HepG2 (cell line): ENCODE measurements at regions not wholly inside any gene's neighbourhood (a gene's known extent, or its start where the extent isn't known, plus 50 kb on each side); places are given as distances from the start of the nearest gene placed in this dataset.

Source experiments
- ATAC-seq: fragments of 200-7000 bp; cut with Tn5 transposase; 3 replicates; pipeline ENCODE4 v1.9.1; 2020; ENCODE audit warnings: mild to moderate bottlenecking, moderate library complexity
- BruUV-seq: library from RNA; stranded (reverse); fragments of 400-500 nt; replicated peaks from 2 replicates; lab custom pipeline; 2021; lab: Mats Ljungman, UMichigan
- CTCF ChIA-PET: fragments of 300-600 bp; formaldehyde crosslinking; extraction: SDS; loops from one replicate; lab custom pipeline; 2021; ENCODE audit warnings: low total read pairs, inconsistent platforms, low intra/inter-chr PET ratio; lab: Yijun Ruan, JAX
- POLR2A ChIA-PET: fragments of 350-600 bp; sonication (Branson Sonifier 250); formaldehyde crosslinking; loops from one replicate; lab custom pipeline; 2020; ENCODE audit warnings: antibody characterized with exemption, inconsistent platforms; lab: Yijun Ruan, JAX
- DNase-seq: peaks from one replicate; pipeline ENCODE4 v3.0.0-alpha.2; 2015; ENCODE audit warnings: low spot score
- FAIRE-seq: peaks from 3 replicates; lab custom pipeline; 2011; peaks lifted over from hg19 to GRCh38; lab: Jason Lieb, UNC
- H2AFZ ChIP-seq: one replicate; pipeline ENCODE4 v1.6.1; 2011; ENCODE audit warnings: low read length, inconsistent platforms
- H3K27ac ChIP-seq: fragments of 300-600 bp; 3 replicates; pipeline ENCODE4 v1.8.0; 2011; ENCODE audit warnings: mixed run types, mild to moderate bottlenecking, mixed read lengths, low read length, inconsistent platforms; ENCODE audit not compliant: insufficient read depth; ENCODE audit errors: extremely low read length
- H3K27me3 ChIP-seq, 2 experiments: fragments of 200-600 bp in 1 of 2; 2 replicates in 1 of 2; 3 replicates in 1 of 2; pipeline versions ENCODE4 v1.6.0 to v1.8.0; 2011; ENCODE audit warnings: low read length in 2 of 2, mild to moderate bottlenecking in 2 of 2, moderate library complexity in 2 of 2, inconsistent platforms in 1 of 2; ENCODE audit not compliant: insufficient read depth in 2 of 2, control insufficient read depth in 1 of 2
- H3K36me3 ChIP-seq, 2 experiments: fragments of 200-600 bp in 1 of 2; replicated peaks in 1 of 2; 2 replicates in 1 of 2; 3 replicates in 1 of 2; pipeline versions ENCODE4 v1.5.1 to v1.8.0; 2011; ENCODE audit warnings: low read length in 2 of 2, inconsistent platforms in 1 of 2; ENCODE audit not compliant: insufficient read depth in 2 of 2, control insufficient read depth in 1 of 2
- H3K4me1 ChIP-seq: 2 replicates; pipeline ENCODE4 v1.5.1; 2012; ENCODE audit warnings: low read length, inconsistent platforms; ENCODE audit not compliant: insufficient read depth
- H3K4me2 ChIP-seq: 2 replicates; pipeline ENCODE4 v1.6.0; 2011; ENCODE audit warnings: low read depth, low read length, inconsistent platforms
- H3K4me3 ChIP-seq, 3 experiments: fragments of 200-600 bp in 1 of 3; sonication (generic), shearing (Covaris generic) in 1 of 3; replicated peaks in 1 of 3; 2 replicates each; pipeline ENCODE4 v1.5.1; 2011 to 2016; ENCODE audit warnings: low read length in 3 of 3, inconsistent platforms in 2 of 3, low read depth in 2 of 3, mild to moderate bottlenecking in 2 of 3, control low read depth in 1 of 3, mixed read lengths in 1 of 3; ENCODE audit not compliant: insufficient read depth in 1 of 3
- H3K79me2 ChIP-seq: one replicate; pipeline ENCODE4 v1.6.1; 2011; ENCODE audit warnings: low read length, inconsistent platforms; ENCODE audit not compliant: insufficient read depth
- H3K9ac ChIP-seq: 2 replicates; pipeline ENCODE4 v1.6.0; 2011; ENCODE audit warnings: mild to moderate bottlenecking, low read depth, low read length, inconsistent platforms; ENCODE audit not compliant: insufficient read depth
- H3K9me3 ChIP-seq: 2 replicates; pipeline ENCODE4 v1.5.1; 2012; ENCODE audit warnings: mild to moderate bottlenecking, low read length
- H4K20me1 ChIP-seq: 2 replicates; pipeline ENCODE4 v1.6.0; 2011; ENCODE audit warnings: inconsistent platforms, mild to moderate bottlenecking, low read length, moderate library complexity; ENCODE audit not compliant: insufficient read depth
- HDAC1 ChIP-seq: sonication (generic); formaldehyde crosslinking; IDR thresholded peaks from 2 replicates; pipeline ENCODE4 v1.5.1; 2020; ENCODE audit warnings: mild to moderate bottlenecking, missing genetic modification reagents
- MAFF ChIP-seq: IDR thresholded peaks from 2 replicates; pipeline ENCODE4 v1.6.1; 2011; ENCODE audit warnings: low read depth, low read length, improper control_type of control experiment
- PRMT3 ChIP-seq: sonication (generic); formaldehyde crosslinking; IDR thresholded peaks from 2 replicates; pipeline ENCODE4 v1.8.1; 2022; ENCODE audit warnings: low read depth, mild to moderate bottlenecking, moderate library complexity, missing genetic modification reagents, borderline replicate concordance
- SIN3A ChIP-seq: IDR thresholded peaks from 2 replicates; pipeline ENCODE4 v1.6.1; 2011; ENCODE audit warnings: low read depth, mild to moderate bottlenecking, control low read depth, low read length, borderline replicate concordance
- ZNF10 ChIP-seq: sonication (generic); formaldehyde crosslinking; IDR thresholded peaks from 2 replicates; pipeline ENCODE4 v1.4.0; 2020; ENCODE audit warnings: mild to moderate bottlenecking, low read depth, missing genetic modification reagents, borderline replicate concordance
- ZNF3 ChIP-seq: IDR thresholded peaks from 2 replicates; pipeline ENCODE4 v1.7.0; 2017; ENCODE audit warnings: inconsistent platforms
- ZNF468 ChIP-seq: sonication (generic); formaldehyde crosslinking; IDR thresholded peaks from 2 replicates; pipeline ENCODE4 v1.8.0; 2022; ENCODE audit warnings: mild to moderate bottlenecking, moderate library complexity, missing genetic modification reagents
- ZNF567 ChIP-seq: sonication (generic); formaldehyde crosslinking; IDR thresholded peaks from 2 replicates; pipeline ENCODE4 v1.8.1; 2023; ENCODE audit warnings: mild to moderate bottlenecking, missing genetic modification reagents, borderline replicate concordance
- ZNF644 ChIP-seq: IDR thresholded peaks from 2 replicates; pipeline ENCODE4 v1.6.1; 2016; ENCODE audit warnings: low read depth
- WGBS: methylation state at CpG from one replicate; pipeline ENCODE4 v1.1.6; 2017; ENCODE audit warnings: low lambda C conversion rate; 5-methylcytosine and 5-hydroxymethylcytosine counted together
- in situ Hi-C: cut with HindIII; loops from 2 replicates; pipeline ENCODE4 v1.10.0; 2017; ENCODE audit warnings: low pct_unique_long_range_greater_than_20kb; ENCODE audit not compliant: extremely low pct_ligation_motif_present
- intact Hi-C: fragments of 100-400 bp; cut with micrococcal nuclease; formaldehyde crosslinking; loops from one replicate; pipeline ENCODE4 v1.10.0; 2022; ENCODE audit not compliant: unreplicated experiment
- TF ChIP-seq, protein P1 (sequence below): sonication (generic); formaldehyde crosslinking; IDR thresholded peaks from 2 replicates; pipeline ENCODE4 v1.4.0; 2020; ENCODE audit warnings: mild to moderate bottlenecking, missing genetic modification reagents
- TF ChIP-seq, protein P2 (sequence below): sonication (generic); formaldehyde crosslinking; IDR thresholded peaks from 2 replicates; pipeline ENCODE4 v1.9.0; 2021; ENCODE audit warnings: missing genetic modification reagents, borderline replicate concordance
- TF ChIP-seq, protein P3 (sequence below): sonication (generic); formaldehyde crosslinking; IDR thresholded peaks from 2 replicates; pipeline ENCODE4 v1.4.0; 2020; ENCODE audit warnings: missing genetic modification reagents

DNA sequence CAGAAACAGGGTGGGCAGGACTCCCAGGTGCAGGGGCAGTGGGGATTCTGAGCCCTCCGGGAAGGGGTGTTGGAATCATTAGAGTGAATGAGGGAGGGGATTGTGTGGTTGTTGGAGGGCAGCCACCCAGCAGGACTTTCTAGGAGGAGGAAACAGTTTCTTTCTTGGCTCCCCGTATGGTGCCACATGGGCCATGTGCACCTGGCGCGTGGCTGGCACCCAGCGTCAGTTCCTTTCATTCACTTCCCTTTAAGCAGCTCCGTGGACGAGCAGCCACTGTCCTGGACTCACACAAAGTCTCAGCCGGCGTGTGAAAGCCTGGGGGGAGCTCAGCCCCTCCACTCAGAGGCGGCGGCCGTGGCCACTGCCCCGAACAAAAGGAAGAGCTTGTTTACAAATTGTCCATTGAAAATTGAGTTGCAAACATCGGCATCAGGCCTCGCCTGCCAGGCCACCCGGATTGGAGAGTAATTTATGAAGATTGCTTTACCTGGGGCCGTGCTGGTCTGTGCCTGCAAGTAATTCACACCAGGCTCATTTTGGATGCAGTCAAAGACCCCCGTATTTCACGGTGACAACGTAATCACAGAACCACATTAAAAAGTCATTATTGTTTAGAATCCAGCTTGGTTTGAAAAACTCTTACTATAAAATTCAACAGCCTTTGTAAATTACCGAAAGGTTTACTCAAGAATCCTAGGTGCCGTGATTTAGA lies 101.7 kb upstream of the C14orf180 start (continued):
- TF ChIP-seq, protein P1, sequence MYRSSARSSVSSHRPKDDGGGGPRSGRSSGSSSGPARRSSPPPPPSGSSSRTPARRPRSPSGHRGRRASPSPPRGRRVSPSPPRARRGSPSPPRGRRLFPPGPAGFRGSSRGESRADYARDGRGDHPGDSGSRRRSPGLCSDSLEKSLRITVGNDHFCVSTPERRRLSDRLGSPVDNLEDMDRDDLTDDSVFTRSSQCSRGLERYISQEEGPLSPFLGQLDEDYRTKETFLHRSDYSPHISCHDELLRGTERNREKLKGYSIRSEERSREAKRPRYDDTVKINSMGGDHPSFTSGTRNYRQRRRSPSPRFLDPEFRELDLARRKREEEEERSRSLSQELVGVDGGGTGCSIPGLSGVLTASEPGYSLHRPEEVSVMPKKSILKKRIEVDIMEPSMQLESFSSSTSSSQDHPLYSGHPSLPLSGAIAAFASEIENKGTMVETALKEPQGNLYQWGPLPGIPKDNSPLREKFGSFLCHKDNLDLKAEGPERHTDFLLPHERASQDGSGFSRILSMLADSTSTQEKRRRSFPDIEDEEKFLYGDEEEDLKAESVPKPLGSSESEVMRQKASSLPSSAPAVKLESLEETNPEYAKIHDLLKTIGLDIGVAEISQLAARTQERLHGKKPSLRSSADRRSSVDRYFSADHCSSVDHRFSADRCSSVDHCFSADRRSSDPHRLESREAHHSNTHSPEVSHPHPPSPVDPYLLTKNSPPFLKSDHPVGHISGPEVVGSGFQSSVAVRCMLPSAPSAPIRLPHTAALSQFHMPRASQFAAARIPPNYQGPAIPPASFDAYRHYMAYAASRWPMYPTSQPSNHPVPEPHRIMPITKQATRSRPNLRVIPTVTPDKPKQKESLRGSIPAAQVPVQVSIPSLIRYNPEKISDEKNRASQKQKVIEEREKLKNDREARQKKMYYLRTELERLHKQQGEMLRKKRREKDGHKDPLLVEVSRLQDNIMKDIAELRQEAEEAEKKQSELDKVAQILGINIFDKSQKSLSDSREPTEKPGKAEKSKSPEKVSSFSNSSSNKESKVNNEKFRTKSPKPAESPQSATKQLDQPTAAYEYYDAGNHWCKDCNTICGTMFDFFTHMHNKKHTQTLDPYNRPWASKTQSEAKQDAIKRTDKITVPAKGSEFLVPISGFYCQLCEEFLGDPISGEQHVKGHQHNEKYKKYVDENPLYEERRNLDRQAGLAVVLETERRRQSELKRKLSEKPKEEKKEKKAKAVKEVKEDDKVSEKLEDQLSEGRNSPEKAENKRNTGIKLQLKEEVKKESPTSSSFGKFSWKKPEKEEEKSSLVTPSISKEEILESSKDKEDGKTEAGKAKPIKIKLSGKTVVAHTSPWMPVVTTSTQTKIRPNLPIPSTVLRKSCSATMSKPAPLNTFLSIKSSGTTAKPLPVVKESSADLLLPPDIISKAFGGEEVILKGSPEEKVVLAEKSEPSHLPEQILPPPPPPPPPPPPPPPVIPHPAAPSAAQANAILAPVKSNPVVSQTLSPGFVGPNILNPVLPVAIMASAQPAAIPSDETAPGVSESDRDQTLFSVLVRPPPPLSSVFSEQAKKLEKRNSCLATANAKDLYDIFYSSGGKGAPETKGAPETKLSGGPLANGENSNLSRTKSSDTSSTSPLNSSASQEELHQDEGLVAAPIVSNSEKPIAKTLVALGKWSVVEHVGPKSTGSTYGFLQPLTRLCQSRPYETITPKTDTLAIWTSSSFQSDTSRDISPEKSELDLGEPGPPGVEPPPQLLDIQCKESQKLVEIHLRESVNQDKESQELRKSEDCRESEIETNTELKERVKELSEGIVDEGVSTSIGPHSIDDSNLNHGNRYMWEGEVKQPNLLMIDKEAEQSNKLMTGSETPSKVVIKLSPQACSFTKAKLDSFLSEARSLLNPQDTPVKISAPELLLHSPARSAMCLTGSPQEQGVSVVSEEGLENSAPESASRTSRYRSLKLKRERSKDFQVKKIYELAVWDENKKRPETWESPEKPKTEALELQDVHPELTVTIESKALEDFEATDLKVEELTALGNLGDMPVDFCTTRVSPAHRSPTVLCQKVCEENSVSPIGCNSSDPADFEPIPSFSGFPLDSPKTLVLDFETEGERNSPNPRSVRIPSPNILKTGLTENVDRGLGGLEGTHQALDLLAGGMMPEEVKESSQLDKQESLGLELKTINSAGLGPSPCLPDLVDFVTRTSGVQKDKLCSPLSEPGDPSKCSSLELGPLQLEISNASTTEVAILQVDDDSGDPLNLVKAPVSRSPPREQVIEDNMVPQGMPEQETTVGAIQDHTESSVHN (CRISPR knock-in tag): no peak

DNA sequence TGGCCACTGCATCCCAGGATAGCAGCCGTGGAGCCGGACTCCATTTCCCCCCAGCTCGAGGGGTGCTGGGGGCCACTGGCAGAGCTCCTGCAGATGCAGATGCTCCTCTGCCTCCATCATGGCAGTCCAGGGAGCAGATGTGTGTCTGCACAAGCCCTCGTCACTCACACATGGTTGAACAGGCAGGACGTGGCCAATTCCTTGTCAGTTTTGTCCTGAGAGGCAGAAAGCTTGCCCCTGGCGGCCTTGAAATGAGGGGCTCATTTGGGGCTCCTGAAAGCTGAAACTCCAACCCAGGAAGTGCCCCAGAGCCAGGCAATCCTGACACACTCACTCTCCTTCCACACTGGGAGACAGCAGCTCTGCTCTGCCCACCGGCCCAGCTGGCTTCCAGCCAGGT lies 100.9 kb upstream of the C14orf180 start:
- no peak for DNase-seq
- H4K20me1 ChIP-seq: no peaks in the 10 kb centered on the region
- in situ Hi-C loops: no loop called here
- no CpG with 5 or more reads among the region's 7 CpGs for WGBS
- H3K27ac ChIP-seq: no peak overlapping the region
- BruUV-seq: no TSS peak
- no peak overlapping the region for H3K4me3 ChIP-seq
- H3K36me3 ChIP-seq: no peaks in the 10 kb centered on the region
- intact Hi-C loops: no loop called here
- ChIA-PET CTCF (no interaction called here), POLR2A (no interaction called here)
- ATAC-seq: no peak
- no peak overlapping the region for H2AFZ ChIP-seq
- H3K27me3 ChIP-seq: peaks cover 3 to 61% of the 10 kb centered on the region in 2 experiments
- H3K9me3 ChIP-seq: no peaks in the 10 kb centered on the region; the same call in 1 of the 2 replicates
- H3K4me1 ChIP-seq: no peaks in the 10 kb centered on the region
- H3K4me2 ChIP-seq: no peak overlapping the region
- H3K79me2 ChIP-seq: no peaks in the 10 kb centered on the region
- no peak overlapping the region for H3K9ac ChIP-seq
- FAIRE-seq: no peak
- TF ChIP-seq, protein P2, sequence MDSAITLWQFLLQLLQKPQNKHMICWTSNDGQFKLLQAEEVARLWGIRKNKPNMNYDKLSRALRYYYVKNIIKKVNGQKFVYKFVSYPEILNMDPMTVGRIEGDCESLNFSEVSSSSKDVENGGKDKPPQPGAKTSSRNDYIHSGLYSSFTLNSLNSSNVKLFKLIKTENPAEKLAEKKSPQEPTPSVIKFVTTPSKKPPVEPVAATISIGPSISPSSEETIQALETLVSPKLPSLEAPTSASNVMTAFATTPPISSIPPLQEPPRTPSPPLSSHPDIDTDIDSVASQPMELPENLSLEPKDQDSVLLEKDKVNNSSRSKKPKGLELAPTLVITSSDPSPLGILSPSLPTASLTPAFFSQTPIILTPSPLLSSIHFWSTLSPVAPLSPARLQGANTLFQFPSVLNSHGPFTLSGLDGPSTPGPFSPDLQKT (CRISPR knock-in tag): no peak
- TF ChIP-seq SIN3A: no peak
- no peak for TF ChIP-seq ZNF3 (CRISPR knock-in tag)
- TF ChIP-seq MAFF: no peak
- no peak for TF ChIP-seq ZNF10 (CRISPR knock-in tag)
- TF ChIP-seq, protein P3, sequence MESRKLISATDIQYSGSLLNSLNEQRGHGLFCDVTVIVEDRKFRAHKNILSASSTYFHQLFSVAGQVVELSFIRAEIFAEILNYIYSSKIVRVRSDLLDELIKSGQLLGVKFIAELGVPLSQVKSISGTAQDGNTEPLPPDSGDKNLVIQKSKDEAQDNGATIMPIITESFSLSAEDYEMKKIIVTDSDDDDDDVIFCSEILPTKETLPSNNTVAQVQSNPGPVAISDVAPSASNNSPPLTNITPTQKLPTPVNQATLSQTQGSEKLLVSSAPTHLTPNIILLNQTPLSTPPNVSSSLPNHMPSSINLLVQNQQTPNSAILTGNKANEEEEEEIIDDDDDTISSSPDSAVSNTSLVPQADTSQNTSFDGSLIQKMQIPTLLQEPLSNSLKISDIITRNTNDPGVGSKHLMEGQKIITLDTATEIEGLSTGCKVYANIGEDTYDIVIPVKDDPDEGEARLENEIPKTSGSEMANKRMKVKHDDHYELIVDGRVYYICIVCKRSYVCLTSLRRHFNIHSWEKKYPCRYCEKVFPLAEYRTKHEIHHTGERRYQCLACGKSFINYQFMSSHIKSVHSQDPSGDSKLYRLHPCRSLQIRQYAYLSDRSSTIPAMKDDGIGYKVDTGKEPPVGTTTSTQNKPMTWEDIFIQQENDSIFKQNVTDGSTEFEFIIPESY: no peak
- no peak for TF ChIP-seq HDAC1
- no peak for TF ChIP-seq PRMT3 (CRISPR knock-in tag)
- TF ChIP-seq ZNF644: no peak
- TF ChIP-seq ZNF468 (CRISPR knock-in tag): no peak
- no peak for TF ChIP-seq ZNF567
